Glomerular endothelial cell (primary cell): ENCODE measurements at regions not wholly inside any gene's neighbourhood (a gene's known extent, or its start where the extent isn't known, plus 50 kb on each side); places are given as distances from the start of the nearest gene placed in this dataset.
"Not testable (repeated sequence)": the region's sequence is repeated elsewhere in the genome, so short reads cannot be mapped to it uniquely, and the experiment has no call there.

Experiments used
- DNase-seq: peaks from one replicate; pipeline ENCODE4 v3.0.0-alpha.2; 2011; ENCODE audit warnings: low read depth, low spot score; ENCODE audit errors: extremely low read depth

- no peak for DNase-seq
Measured at GRCh38 chr3:72661115-72661457, 187.2 kb downstream of the SHQ1 start.

- no peak for DNase-seq
Measured at GRCh38 chr3:72660270-72661114, 187.8 kb downstream of the SHQ1 start.

GRCh38 chr3:72659596-72659995 is 188.6 kb downstream of the SHQ1 start:
- no peak for DNase-seq

- no peak for DNase-seq
Measured at GRCh38 chr3:72659188-72659587, 189.1 kb downstream of the SHQ1 start.

- no peak for DNase-seq
Measured at GRCh38 chr3:72658466-72659100, 189.7 kb downstream of the SHQ1 start.

- no peak for DNase-seq
Measured at GRCh38 chr3:72657666-72658065, 190.6 kb downstream of the SHQ1 start.

GRCh38 chr3:72655723-72656122 is 192.5 kb downstream of the SHQ1 start:
- DNase-seq = no peak

GRCh38 chr3:72655131-72655551 is 193.1 kb downstream of the SHQ1 start:
- no peak for DNase-seq

- no peak for DNase-seq
Measured at GRCh38 chr3:72652395-72652794, 195.8 kb downstream of the SHQ1 start.

- no peak for DNase-seq
Measured at GRCh38 chr3:72651498-72651897, 196.7 kb downstream of the SHQ1 start.

- DNase-seq = no peak
Measured at GRCh38 chr3:72646263-72646662, 202.0 kb downstream of the SHQ1 start.

- DNase-seq = not testable (repeated sequence)
Measured at GRCh38 chr3:72643635-72644034, 204.6 kb downstream of the SHQ1 start.

- DNase-seq = no peak
Measured at GRCh38 chr3:72641684-72642083, 206.6 kb downstream of the SHQ1 start.

GRCh38 chr3:72641072-72641471 is 207.2 kb downstream of the SHQ1 start:
- no peak for DNase-seq

GRCh38 chr3:72636969-72637597 is 211.2 kb downstream of the SHQ1 start:
- no peak for DNase-seq

GRCh38 chr3:72635551-72635950 is 212.7 kb downstream of the SHQ1 start:
- DNase-seq = no peak

- DNase-seq = no peak
Measured at GRCh38 chr3:72634128-72634527, 214.1 kb downstream of the SHQ1 start.

GRCh38 chr3:72633534-72633933 is 214.7 kb downstream of the SHQ1 start:
- no peak for DNase-seq

- DNase-seq = no peak
Measured at GRCh38 chr3:72633121-72633520, 215.1 kb downstream of the SHQ1 start.

- no peak for DNase-seq
Measured at GRCh38 chr3:72632129-72632528, 216.1 kb downstream of the SHQ1 start.

- DNase-seq = no peak
Measured at GRCh38 chr3:72630969-72631344, 217.3 kb downstream of the SHQ1 start.
